AG10803 (cell line): ENCODE measurements at regions not wholly inside any gene's neighbourhood (a gene's known extent, or its start where the extent isn't known, plus 50 kb on each side); places are given as distances from the start of the nearest gene placed in this dataset.

ENCODE experiments used
- DNase-seq: peaks from one replicate; pipeline ENCODE4 v3.0.0; 2010; ENCODE audit warnings: low read depth
- H3K4me3 ChIP-seq: 2 replicates; pipeline ENCODE4 v1.5.1; 2011; ENCODE audit warnings: mild to moderate bottlenecking, low read length, control low read depth
- TF ChIP-seq, protein P1 (sequence below): conservative IDR thresholded peaks from 2 replicates; pipeline ENCODE4 v1.5.1; 2011; ENCODE audit warnings: mild to moderate bottlenecking, low read length, control low read depth, inconsistent platforms

DNA sequence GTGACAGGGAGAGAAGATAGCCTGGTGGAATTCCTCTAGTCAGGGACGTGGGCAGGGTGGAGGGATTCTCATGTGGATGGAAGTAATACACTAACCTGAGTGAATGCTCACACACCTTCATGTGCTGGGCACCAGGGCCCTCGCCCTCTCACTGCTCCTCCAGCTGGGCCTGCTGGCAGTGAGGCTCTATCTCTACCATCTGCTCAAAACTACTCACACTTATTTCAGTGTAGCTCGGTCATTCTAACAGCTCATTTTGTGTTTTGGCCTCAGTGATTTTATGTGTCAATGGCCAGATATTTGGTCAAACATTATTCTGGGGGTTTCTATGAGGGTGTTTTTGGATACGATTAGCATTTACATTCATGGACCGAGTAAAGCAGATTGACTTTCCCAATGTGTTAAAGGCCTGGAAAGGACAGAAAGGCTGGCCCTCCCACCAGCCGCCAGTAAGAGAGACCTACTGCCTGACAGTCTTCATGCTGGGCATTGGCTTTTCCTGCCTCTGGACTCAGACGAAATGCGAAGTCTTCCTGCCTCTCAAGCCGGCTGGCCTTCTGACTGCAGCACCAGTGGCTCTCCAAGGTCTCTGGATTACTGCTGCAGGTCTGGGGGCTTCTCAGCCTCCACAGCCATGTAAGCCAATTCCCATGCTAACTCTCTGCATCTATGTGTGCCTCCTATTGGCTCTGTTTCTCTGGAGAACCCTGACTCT, 335.4 kb downstream of the CXCL12 start:
- DNase-seq = no peak
- H3K4me3 ChIP-seq = no peak overlapping the region
- TF ChIP-seq, protein P1, sequence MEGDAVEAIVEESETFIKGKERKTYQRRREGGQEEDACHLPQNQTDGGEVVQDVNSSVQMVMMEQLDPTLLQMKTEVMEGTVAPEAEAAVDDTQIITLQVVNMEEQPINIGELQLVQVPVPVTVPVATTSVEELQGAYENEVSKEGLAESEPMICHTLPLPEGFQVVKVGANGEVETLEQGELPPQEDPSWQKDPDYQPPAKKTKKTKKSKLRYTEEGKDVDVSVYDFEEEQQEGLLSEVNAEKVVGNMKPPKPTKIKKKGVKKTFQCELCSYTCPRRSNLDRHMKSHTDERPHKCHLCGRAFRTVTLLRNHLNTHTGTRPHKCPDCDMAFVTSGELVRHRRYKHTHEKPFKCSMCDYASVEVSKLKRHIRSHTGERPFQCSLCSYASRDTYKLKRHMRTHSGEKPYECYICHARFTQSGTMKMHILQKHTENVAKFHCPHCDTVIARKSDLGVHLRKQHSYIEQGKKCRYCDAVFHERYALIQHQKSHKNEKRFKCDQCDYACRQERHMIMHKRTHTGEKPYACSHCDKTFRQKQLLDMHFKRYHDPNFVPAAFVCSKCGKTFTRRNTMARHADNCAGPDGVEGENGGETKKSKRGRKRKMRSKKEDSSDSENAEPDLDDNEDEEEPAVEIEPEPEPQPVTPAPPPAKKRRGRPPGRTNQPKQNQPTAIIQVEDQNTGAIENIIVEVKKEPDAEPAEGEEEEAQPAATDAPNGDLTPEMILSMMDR = no peak

DNA sequence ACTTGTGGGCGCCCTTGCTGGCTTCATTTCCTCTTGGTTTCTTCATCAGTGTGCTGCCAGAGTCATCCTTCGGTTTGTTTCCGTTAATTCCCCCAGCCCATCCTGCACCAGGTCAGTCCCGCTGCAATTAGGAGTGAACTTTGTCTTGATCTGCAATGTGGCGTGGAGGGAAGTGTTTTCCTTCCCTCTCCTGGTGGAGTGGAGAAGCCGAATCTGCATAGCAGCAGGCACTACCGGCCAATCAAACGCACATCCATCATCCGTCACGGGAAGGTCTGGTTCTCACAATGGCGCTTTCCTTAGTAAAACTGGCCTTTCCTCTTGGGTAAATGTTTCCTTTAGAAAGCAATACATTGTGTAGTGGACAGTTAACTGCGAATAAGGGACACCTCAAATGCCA, 337.5 kb downstream of the CXCL12 start:
- no peak for DNase-seq
- TF ChIP-seq, protein P1 = no peak
- no peak overlapping the region for H3K4me3 ChIP-seq

GRCh38 chr10:44046605-44047004, 338.3 kb downstream of the CXCL12 start:
- TF ChIP-seq, protein P1 = peak; percentile 11
- DNase-seq = peak; percentile 34
- no peak overlapping the region for H3K4me3 ChIP-seq

GRCh38 chr10:44045020-44045419, 339.9 kb downstream of the CXCL12 start:
- TF ChIP-seq, protein P1 = no peak
- H3K4me3 ChIP-seq = no peak overlapping the region
- peak; percentile 50 for DNase-seq

- TF ChIP-seq, protein P1 = no peak
- DNase-seq = no peak
- no peak overlapping the region for H3K4me3 ChIP-seq
Observed at GRCh38 chr10:44044549-44044948, 340.3 kb downstream of the CXCL12 start.

- TF ChIP-seq, protein P1 = no peak
- no peak overlapping the region for H3K4me3 ChIP-seq
- DNase-seq = no peak
Observed at GRCh38 chr10:44043646-44044375, 341.1 kb downstream of the CXCL12 start.
